Suprapubic skin (tissue), 4 donors: ENCODE measurements at regions not wholly inside any gene's neighbourhood (a gene's known extent, or its start where the extent isn't known, plus 50 kb on each side); places are given as distances from the start of the nearest gene placed in this dataset.

ENCODE experiments used
- DNase-seq, 2 donors: peaks; one replicate each; pipeline ENCODE4 v3.0.0-alpha.2; 2019; ENCODE audit warnings: low spot score in 2 of 2
- H3K27ac ChIP-seq: fragments of 200-600 bp; sonication (generic); one replicate; pipeline ENCODE4 v1.5.1; 2019
- H3K27me3 ChIP-seq: fragments of 200-600 bp; sonication (generic); one replicate; pipeline ENCODE4 v1.5.1; 2019
- H3K36me3 ChIP-seq: fragments of 200-600 bp; sonication (generic); one replicate; pipeline ENCODE4 v1.5.1; 2019
- H3K4me1 ChIP-seq: fragments of 200-600 bp; sonication (generic); one replicate; pipeline ENCODE4 v1.5.1; 2019
- H3K4me3 ChIP-seq: fragments of 200-600 bp; sonication (generic); one replicate; pipeline ENCODE4 v1.5.1; 2019; ENCODE audit warnings: mild to moderate bottlenecking
- H3K9me3 ChIP-seq: fragments of 200-600 bp; sonication (generic); one replicate; pipeline ENCODE4 v1.5.1; 2019
- EP300 ChIP-seq: sonication (generic); formaldehyde crosslinking; IDR thresholded peaks from one replicate; pipeline ENCODE4 v1.6.1; 2017; ENCODE audit warnings: antibody characterized with exemption
- POLR2A ChIP-seq, 2 donors: fragments of 450-650 bp; IDR thresholded peaks; one replicate each; pipeline ENCODE4 v1.6.1; 2017; ENCODE audit warnings: antibody characterized with exemption in 2 of 2, mild to moderate bottlenecking in 2 of 2, moderate library complexity in 2 of 2
- POLR2AphosphoS5 ChIP-seq, 3 donors: sonication (generic); formaldehyde crosslinking; IDR thresholded peaks; one replicate each; pipeline ENCODE4 v1.6.1; 2017; ENCODE audit warnings: antibody characterized with exemption in 3 of 3
- WGBS: methylation state at CpG from one replicate; pipeline ENCODE4 v1.1.5; 2018; 5-methylcytosine and 5-hydroxymethylcytosine counted together
- TF ChIP-seq, protein P1 (sequence below), 2 donors: fragments of 200-600 bp in 1 of 2; fragments of 450-650 bp in 1 of 2; sonication (generic) in 1 of 2; IDR thresholded peaks; one replicate each; pipeline ENCODE4 v1.5.1; 2016 to 2019; ENCODE audit warnings: antibody characterized with exemption in 2 of 2, mild to moderate bottlenecking in 1 of 2, moderate library complexity in 1 of 2

DNA sequence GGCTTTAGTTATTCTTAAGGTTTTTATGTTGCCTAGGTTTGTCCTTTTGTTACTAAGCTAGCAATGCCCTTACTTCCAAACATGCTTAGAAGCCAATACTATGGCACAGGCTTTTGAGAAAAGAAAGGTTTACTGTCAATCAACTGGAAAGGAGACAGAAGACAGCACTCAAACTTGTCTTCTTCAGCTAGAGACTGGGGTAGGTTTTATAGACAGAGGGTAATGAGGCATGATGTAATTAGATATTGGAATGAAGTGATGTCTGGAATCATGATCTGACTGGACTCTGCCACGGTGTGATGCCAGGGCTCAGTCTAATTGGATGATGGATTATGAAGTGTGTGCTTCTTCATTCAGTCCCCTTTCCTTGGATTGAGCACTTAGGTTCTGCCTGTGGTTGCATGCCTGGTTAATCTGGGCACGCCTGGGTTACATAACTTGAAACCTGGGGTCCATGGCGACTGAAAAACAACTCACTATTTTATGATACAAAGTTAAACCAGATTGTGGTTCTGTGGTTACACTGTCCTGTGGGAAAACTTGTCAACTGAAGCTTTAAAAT, 625.8 kb downstream of the BRINP3 start:
- WGBS: 68% methylated on average over 3 of the region's 3 CpGs
- no peak overlapping the region for H3K4me3 ChIP-seq
- no peak for DNase-seq
- no peaks in the 10 kb centered on the region for H3K27me3 ChIP-seq
- H3K36me3 ChIP-seq: no peaks in the 10 kb centered on the region
- no peaks in the 10 kb centered on the region for H3K9me3 ChIP-seq
- no peak overlapping the region for H3K27ac ChIP-seq
- no peak for TF ChIP-seq POLR2AphosphoS5 (IDR thresholded peaks at IDR 0.05)
- TF ChIP-seq, protein P1, sequence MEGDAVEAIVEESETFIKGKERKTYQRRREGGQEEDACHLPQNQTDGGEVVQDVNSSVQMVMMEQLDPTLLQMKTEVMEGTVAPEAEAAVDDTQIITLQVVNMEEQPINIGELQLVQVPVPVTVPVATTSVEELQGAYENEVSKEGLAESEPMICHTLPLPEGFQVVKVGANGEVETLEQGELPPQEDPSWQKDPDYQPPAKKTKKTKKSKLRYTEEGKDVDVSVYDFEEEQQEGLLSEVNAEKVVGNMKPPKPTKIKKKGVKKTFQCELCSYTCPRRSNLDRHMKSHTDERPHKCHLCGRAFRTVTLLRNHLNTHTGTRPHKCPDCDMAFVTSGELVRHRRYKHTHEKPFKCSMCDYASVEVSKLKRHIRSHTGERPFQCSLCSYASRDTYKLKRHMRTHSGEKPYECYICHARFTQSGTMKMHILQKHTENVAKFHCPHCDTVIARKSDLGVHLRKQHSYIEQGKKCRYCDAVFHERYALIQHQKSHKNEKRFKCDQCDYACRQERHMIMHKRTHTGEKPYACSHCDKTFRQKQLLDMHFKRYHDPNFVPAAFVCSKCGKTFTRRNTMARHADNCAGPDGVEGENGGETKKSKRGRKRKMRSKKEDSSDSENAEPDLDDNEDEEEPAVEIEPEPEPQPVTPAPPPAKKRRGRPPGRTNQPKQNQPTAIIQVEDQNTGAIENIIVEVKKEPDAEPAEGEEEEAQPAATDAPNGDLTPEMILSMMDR (IDR thresholded peaks at IDR 0.05): no peak
- no peak for TF ChIP-seq POLR2A (IDR thresholded peaks at IDR 0.05)
- H3K4me1 ChIP-seq: no peaks in the 10 kb centered on the region

DNA sequence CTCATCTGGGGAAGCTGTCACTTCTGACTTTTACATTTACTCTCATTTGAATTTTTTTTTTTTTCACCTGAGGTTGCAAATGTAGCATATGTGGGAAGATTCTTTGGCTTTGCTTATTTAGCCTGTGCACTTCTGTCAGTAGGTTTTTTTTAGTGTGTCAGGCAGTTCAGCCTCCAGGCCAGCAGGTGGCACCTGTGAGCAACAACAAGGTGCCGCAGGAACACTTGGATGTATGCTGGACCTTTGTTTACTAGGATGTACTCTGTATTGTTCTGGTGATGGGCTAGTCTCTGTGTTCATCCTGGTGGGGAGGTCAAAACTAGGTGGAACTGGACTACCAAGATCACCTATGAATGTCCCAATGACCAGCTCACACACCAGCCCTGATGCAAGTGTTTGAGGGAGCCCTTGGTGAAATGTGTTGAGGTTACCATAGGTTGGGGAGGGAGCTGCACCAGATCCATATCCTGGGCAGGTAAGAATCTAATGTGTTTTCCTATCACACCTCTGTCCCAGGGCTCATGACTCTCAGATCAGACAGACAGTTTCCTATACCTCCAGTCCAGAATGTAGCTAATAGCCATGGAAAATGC, 618.2 kb downstream of the BRINP3 start:
- H3K9me3 ChIP-seq: peaks cover 12% of the 10 kb centered on the region
- H3K36me3 ChIP-seq: no peaks in the 10 kb centered on the region
- no peaks in the 10 kb centered on the region for H3K27me3 ChIP-seq
- DNase-seq: no peak
- TF ChIP-seq, protein P1 (IDR thresholded peaks at IDR 0.05): peak in 1 of 2 donors; percentile 4
- no peak for TF ChIP-seq POLR2A (IDR thresholded peaks at IDR 0.05)
- no peak overlapping the region for H3K4me3 ChIP-seq
- H3K4me1 ChIP-seq: no peaks in the 10 kb centered on the region
- WGBS: 85% methylated on average over 1 of the region's 1 CpG
- no peak overlapping the region for H3K27ac ChIP-seq

DNA sequence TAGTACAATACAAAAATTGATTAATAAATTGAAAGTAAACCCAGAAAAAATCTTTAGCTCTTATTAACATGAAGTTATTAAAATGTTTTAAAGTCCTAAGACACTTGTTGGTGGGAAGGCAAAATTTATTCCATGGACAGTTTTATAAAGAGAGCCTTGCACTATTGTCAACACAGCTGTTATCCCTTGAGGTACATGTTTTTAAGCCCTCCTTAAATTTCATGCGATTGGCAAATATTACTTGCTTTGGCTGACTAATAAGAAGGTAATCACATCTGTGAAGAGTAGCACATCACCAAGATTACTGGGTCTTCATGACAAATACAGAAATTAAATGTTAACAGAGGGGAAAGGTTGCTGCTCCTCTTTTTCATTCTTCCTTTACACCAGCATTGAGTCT, 611.1 kb downstream of the BRINP3 start:
- Histone ChIP-seq H3K27ac (no peak overlapping the region), H3K4me1 (no peaks in the 10 kb centered on the region), H3K27me3 (no peaks in the 10 kb centered on the region), H3K9me3 (no peaks in the 10 kb centered on the region), H3K36me3 (no peaks in the 10 kb centered on the region), H3K4me3 (no peak overlapping the region)
- no peak for DNase-seq
- TF ChIP-seq POLR2A (IDR thresholded peaks at IDR 0.05) (no peak), POLR2AphosphoS5 (IDR thresholded peaks at IDR 0.05) (no peak), EP300 (no peak)
- TF ChIP-seq, protein P1 (IDR thresholded peaks at IDR 0.05): no peak
- 81% methylated on average over 1 of the region's 1 CpG for WGBS

DNA sequence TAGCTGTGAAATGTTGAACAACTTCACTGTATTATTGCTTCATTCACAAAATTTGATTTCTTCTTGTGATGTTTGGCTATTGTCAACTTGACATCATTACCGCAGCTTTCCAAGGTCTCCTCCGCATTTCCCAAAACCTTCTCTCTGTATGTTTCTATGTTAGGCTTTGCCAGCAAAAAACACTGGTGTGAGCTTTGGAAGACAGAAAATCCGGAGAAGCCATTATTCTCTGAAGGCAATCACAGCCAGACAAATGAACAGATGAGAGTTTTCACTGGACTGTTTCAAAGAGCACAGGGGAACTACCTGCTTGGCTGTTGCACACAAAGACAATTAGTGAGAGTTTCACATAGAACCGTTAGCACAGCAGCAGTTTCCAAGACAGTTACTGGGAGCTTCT, 609.6 kb downstream of the BRINP3 start:
- Histone ChIP-seq H3K36me3 (no peaks in the 10 kb centered on the region), H3K4me3 (no peak overlapping the region), H3K27ac (no peak overlapping the region), H3K27me3 (no peaks in the 10 kb centered on the region), H3K9me3 (no peaks in the 10 kb centered on the region), H3K4me1 (no peaks in the 10 kb centered on the region)
- TF ChIP-seq POLR2A (IDR thresholded peaks at IDR 0.05) (no peak), EP300 (no peak), POLR2AphosphoS5 (IDR thresholded peaks at IDR 0.05) (no peak)
- TF ChIP-seq, protein P1 (IDR thresholded peaks at IDR 0.05): no peak
- 70% methylated on average over 4 of the region's 4 CpGs for WGBS
- DNase-seq: no peak

DNA sequence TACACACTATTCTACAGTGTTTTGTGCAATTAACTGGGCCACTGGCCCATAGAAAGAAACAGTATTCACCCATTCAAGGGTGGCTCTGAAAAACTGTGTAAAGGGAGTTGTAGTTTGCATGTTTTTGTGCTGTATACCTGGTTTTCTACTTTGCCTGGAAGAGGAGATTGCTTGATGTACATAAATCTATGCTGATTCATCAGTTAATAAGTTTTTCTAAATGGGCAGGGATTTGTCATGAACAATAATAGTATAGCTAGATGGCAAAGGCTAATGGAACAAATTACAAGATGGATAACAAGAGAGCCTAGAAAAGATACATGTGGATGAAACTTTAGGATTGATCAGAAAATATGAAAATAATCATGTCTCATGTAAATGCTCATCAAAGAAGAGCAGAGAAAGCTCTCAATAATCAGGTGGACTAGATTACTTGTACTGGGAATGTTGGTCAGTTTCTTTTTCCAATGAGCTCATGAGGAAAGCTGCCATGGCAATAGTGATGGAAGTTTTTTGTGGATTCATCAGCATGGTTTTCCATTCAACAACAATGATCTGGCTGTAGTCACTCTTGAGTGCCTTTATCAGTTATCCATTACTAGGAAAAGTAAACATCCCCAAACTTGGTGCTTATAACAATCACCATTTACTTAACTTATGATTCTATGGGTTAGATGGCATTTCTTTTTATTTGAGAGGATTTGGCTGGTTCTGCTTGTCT, 602.8 kb downstream of the BRINP3 start:
- no peak overlapping the region for H3K4me3 ChIP-seq
- no peaks in the 10 kb centered on the region for H3K36me3 ChIP-seq
- H3K4me1 ChIP-seq: no peaks in the 10 kb centered on the region
- TF ChIP-seq EP300 (no peak), POLR2A (IDR thresholded peaks at IDR 0.05) (no peak), POLR2AphosphoS5 (IDR thresholded peaks at IDR 0.05) (no peak)
- TF ChIP-seq, protein P1 (IDR thresholded peaks at IDR 0.05): no peak
- H3K27ac ChIP-seq: no peak overlapping the region
- H3K27me3 ChIP-seq: no peaks in the 10 kb centered on the region
- H3K9me3 ChIP-seq: no peaks in the 10 kb centered on the region
- no peak for DNase-seq
